ENCODE measurements at regions not wholly inside any gene's neighbourhood (a gene's known extent, or its start where the extent isn't known, plus 50 kb on each side); places are given as distances from the start of the nearest gene placed in this dataset.

- TF ChIP-seq CTCF (IDR thresholded peaks at IDR 0.05) (peak; percentile 46), EZH2 (IDR thresholded peaks at IDR 0.05) (no peak), EZH2phosphoT487 (IDR thresholded peaks at IDR 0.05) (no peak)
Observed at GRCh38 chr4:77432717-77433417, 172.8 kb upstream of the CXCL13 start.
